Gastrocnemius medialis (tissue), 4 donors: ENCODE measurements at regions not wholly inside any gene's neighbourhood (a gene's known extent, or its start where the extent isn't known, plus 50 kb on each side); places are given as distances from the start of the nearest gene placed in this dataset.

Experiments used
- ATAC-seq, 2 donors: fragments of 150-250 bp; one replicate each; pipeline ENCODE4 v1.9.1; 2016
- DNase-seq, 2 donors: peaks; one replicate each; pipeline ENCODE4 v3.0.0-alpha.2; 2019
- H3K27ac ChIP-seq, 4 donors: fragments of 200-600 bp; sonication (generic); 1 replicate in 1 of 4; 2 replicates in 3 of 4; pipeline ENCODE4 v1.5.1; 2016 to 2018; ENCODE audit warnings: mild to moderate bottlenecking in 2 of 4, moderate library complexity in 1 of 4
- H3K27me3 ChIP-seq, 3 donors: fragments of 200-600 bp; sonication (generic) in 2 of 3; 1 replicate in 1 of 3; 2 replicates in 2 of 3; pipeline versions ENCODE4 v1.5.1 to v1.6.0; 2016 to 2019; ENCODE audit warnings: mild to moderate bottlenecking in 1 of 3, moderate library complexity in 1 of 3
- H3K36me3 ChIP-seq, 2 donors: fragments of 200-600 bp; sonication (generic) in 1 of 2; one replicate each; pipeline ENCODE4 v1.5.1; 2017 to 2018
- H3K4me1 ChIP-seq, 2 donors: fragments of 200-600 bp; sonication (generic) in 1 of 2; one replicate each; pipeline ENCODE4 v1.5.1; 2016 to 2017; ENCODE audit warnings: mild to moderate bottlenecking in 2 of 2
- H3K4me3 ChIP-seq, 4 donors: fragments of 200-600 bp; sonication (generic) in 3 of 4; 1 replicate in 1 of 4; 2 replicates in 3 of 4; pipeline ENCODE4 v1.5.1; 2016 to 2019; ENCODE audit warnings: mild to moderate bottlenecking in 2 of 4
- H3K9me3 ChIP-seq, 3 donors: fragments of 200-600 bp; sonication (generic) in 2 of 3; 1 replicate in 1 of 3; 2 replicates in 2 of 3; pipeline ENCODE4 v1.5.1; 2016 to 2019
- POLR2A ChIP-seq, 2 donors: fragments of 450-650 bp; IDR thresholded peaks; one replicate each; pipeline ENCODE4 v1.6.1; 2017; ENCODE audit warnings: antibody characterized with exemption in 2 of 2, mild to moderate bottlenecking in 2 of 2, moderate library complexity in 2 of 2
- in situ Hi-C, 4 donors: fragments of 200-750 bp; cut with MboI; loops; one replicate each; pipeline versions ENCODE4 v1.15.0 to v1.8.0; 2017; ENCODE audit warnings: low sequenced_read_pairs in 4 of 4
- intact Hi-C: fragments of 100-400 bp; cut with DNase I; formaldehyde crosslinking; loops from one replicate; pipeline ENCODE4 v1.15.1; 2023; ENCODE audit warnings: low total_unique reads
- TF ChIP-seq, protein P1 (sequence below), 5 experiments: fragments of 450-650 bp in 3 of 5; fragments of 200-600 bp in 2 of 5; sonication (generic) in 2 of 5; IDR thresholded peaks in 4 of 5; conservative IDR thresholded peaks in 1 of 5; 1 replicate in 4 of 5; 2 replicates in 1 of 5; pipeline ENCODE4 v1.5.1; 2016 to 2019; ENCODE audit warnings: antibody characterized with exemption in 5 of 5, mild to moderate bottlenecking in 3 of 5, moderate library complexity in 3 of 5

DNA sequence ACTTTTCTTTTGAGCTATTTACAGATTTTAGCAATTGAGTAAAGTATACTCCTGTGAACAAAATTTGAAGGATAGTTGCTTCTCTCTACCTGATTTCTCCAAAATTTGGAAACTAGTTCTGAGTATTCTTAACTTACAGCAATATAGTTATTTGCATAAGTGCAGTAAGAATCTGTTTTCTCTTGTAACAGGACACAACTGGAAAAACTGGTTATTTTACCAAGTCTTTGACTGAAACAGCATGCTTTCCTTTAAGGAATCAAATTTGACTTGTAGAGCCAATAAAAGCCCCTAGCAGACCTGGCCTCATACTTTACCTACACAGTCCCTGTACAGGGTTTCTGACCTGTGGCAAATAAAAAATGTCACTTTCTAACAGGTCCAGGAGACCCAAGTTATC lies 301.9 kb upstream of the POU5F2 start:
- Histone ChIP-seq H3K9me3 (no peaks in the 10 kb centered on the region), H3K4me3 (no peak overlapping the region), H3K4me1 (no peaks in the 10 kb centered on the region), H3K27me3 (no peaks in the 10 kb centered on the region), H3K27ac (no peak overlapping the region), H3K36me3 (peaks cover 0 to 6% of the 10 kb centered on the region in 2 donors)
- intact Hi-C loops (no loop called here), in situ Hi-C loops (no loop called here)
- DNase-seq, result no peak
- no peak for ATAC-seq
- TF ChIP-seq, protein P1, sequence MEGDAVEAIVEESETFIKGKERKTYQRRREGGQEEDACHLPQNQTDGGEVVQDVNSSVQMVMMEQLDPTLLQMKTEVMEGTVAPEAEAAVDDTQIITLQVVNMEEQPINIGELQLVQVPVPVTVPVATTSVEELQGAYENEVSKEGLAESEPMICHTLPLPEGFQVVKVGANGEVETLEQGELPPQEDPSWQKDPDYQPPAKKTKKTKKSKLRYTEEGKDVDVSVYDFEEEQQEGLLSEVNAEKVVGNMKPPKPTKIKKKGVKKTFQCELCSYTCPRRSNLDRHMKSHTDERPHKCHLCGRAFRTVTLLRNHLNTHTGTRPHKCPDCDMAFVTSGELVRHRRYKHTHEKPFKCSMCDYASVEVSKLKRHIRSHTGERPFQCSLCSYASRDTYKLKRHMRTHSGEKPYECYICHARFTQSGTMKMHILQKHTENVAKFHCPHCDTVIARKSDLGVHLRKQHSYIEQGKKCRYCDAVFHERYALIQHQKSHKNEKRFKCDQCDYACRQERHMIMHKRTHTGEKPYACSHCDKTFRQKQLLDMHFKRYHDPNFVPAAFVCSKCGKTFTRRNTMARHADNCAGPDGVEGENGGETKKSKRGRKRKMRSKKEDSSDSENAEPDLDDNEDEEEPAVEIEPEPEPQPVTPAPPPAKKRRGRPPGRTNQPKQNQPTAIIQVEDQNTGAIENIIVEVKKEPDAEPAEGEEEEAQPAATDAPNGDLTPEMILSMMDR (IDR thresholded peaks at IDR 0.05 in 4 of 5, conservative IDR thresholded peaks at IDR 0.05 in 1 of 5), result no peak
- no peak for TF ChIP-seq POLR2A (IDR thresholded peaks at IDR 0.05)

DNA sequence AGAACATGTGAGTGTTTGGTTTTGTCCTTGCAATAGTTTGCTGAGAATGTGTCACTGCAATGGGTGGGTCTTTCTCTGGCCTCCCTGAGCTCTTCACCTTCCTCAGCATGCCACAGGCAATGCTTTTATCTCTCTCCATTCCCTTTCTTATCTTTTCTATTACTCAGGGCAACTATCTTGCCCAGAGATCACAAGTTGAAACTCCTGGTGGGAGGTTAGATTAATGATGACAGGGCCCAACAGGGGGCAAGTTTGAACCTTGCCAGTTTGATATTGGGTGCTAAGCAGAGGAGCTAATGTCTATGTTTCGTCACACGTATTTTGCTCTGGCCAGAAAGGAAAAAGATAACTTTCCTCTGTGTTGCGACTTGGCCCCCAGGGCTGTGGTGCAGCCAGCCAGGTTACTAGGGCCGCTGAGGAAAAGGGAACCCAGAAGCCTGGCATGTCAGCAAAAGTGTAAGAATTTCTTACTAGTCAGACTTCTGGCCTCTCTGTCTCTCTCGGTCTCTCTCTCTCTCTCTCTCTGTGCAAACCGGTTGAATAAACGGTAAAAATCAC lies 299.3 kb upstream of the POU5F2 start:
- TF ChIP-seq POLR2A (IDR thresholded peaks at IDR 0.05), result no peak
- TF ChIP-seq, protein P1 (IDR thresholded peaks at IDR 0.05 in 4 of 5, conservative IDR thresholded peaks at IDR 0.05 in 1 of 5), result no peak
- DNase-seq, result no peak
- Histone ChIP-seq H3K9me3 (no peaks in the 10 kb centered on the region), H3K36me3 (peaks cover 0 to 6% of the 10 kb centered on the region in 2 donors), H3K27me3 (no peaks in the 10 kb centered on the region), H3K27ac (no peak overlapping the region), H3K4me1 (no peaks in the 10 kb centered on the region), H3K4me3 (no peak overlapping the region)
- ATAC-seq, result no peak
- in situ Hi-C loops (no loop called here), intact Hi-C loops (no loop called here)

DNA sequence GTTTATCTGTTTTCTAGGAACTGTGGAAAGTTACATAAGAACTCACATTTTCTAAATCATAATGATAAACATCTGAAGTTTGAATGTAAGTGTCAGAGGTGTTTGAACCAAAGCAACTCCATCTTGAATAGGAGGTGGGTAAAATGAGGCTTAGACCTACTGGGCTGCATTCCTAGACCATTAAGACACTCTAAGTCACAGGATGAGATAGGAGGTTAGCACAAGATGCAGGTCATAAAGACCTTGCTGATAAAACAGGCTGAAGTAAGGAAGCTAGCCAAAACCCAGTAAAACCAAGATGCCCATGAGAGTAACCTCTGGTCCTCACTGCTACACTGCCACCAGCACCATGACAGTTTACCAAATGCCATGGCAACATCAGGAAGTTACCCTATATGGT lies 297.7 kb upstream of the POU5F2 start:
- no peaks in the 10 kb centered on the region for H3K9me3 ChIP-seq
- H3K4me3 ChIP-seq, result no peak overlapping the region
- in situ Hi-C loops, result no loop called here
- no peaks in the 10 kb centered on the region for H3K4me1 ChIP-seq
- H3K36me3 ChIP-seq, result peaks cover 0 to under 1% of the 10 kb centered on the region in 2 donors
- DNase-seq, result no peak
- H3K27ac ChIP-seq, result no peak overlapping the region
- intact Hi-C loops, result no loop called here
- no peak for TF ChIP-seq POLR2A (IDR thresholded peaks at IDR 0.05)
- TF ChIP-seq, protein P1 (IDR thresholded peaks at IDR 0.05 in 4 of 5, conservative IDR thresholded peaks at IDR 0.05 in 1 of 5), result no peak
- ATAC-seq, result no peak
- H3K27me3 ChIP-seq, result no peaks in the 10 kb centered on the region

DNA sequence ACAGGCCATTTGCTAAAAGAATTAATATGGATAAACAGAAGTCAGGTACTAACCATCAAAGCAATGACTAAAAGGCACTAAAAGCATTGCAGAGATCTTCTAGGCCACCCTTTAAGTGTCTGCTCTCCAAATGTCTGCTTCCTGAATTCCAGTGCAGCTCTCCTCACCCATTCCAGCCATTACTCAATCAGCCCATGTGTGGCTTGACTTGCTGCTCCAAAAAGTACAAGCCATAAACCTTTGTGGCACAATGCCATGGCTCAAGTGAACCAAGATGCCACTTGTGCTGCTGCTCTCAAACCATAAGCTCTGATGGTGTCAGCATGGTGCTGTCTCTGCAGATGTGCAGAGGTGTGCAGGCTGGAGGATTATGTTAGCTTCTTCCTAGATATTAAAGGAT lies 290.2 kb upstream of the POU5F2 start:
- H3K4me1 ChIP-seq, result no peaks in the 10 kb centered on the region
- H3K36me3 ChIP-seq, result no peaks in the 10 kb centered on the region

More for the DNA sequence above, 290.2 kb upstream of the POU5F2 start:
- no peaks in the 10 kb centered on the region for H3K27me3 ChIP-seq
- intact Hi-C loops (no loop called here), in situ Hi-C loops (no loop called here)
- no peak overlapping the region for H3K27ac ChIP-seq
- H3K4me3 ChIP-seq, result no peak overlapping the region
- TF ChIP-seq POLR2A (IDR thresholded peaks at IDR 0.05), result no peak
- TF ChIP-seq, protein P1 (IDR thresholded peaks at IDR 0.05 in 4 of 5, conservative IDR thresholded peaks at IDR 0.05 in 1 of 5), result no peak
- ATAC-seq (no peak), DNase-seq (no peak)
- no peaks in the 10 kb centered on the region for H3K9me3 ChIP-seq
